ENCODE measurements at regions not wholly inside any gene's neighbourhood (a gene's known extent, or its start where the extent isn't known, plus 50 kb on each side); places are given as distances from the start of the nearest gene placed in this dataset.

GRCh38 chr10:131731780-131732630 lies 168.8 kb upstream of the PPP2R2D start:
- Histone ChIP-seq H3K4me3 (ENCODE audit: low read depth, low read length) (no peak overlapping the region), H3K36me3 (ENCODE audit: control insufficient read depth, insufficient read depth, low read length) (no peaks in the 10 kb centered on the region), H3K9me3 (ENCODE audit: control insufficient read depth, insufficient read depth, low read length) (peaks cover 5% of the 10 kb centered on the region; the same call in 1 of the 2 replicates), H3K9ac (ENCODE audit: low read depth, low read length) (no peak overlapping the region), H3K4me1 (ENCODE audit: control insufficient read depth, insufficient read depth, low read length) (peaks cover 9% of the 10 kb centered on the region), H3K27me3 (ENCODE audit: control insufficient read depth, insufficient read depth, low read length) (peaks cover 5% of the 10 kb centered on the region; the same call in 1 of the 2 replicates), H3K27ac (ENCODE audit: low read depth, low read length) (no peak overlapping the region)

DNA sequence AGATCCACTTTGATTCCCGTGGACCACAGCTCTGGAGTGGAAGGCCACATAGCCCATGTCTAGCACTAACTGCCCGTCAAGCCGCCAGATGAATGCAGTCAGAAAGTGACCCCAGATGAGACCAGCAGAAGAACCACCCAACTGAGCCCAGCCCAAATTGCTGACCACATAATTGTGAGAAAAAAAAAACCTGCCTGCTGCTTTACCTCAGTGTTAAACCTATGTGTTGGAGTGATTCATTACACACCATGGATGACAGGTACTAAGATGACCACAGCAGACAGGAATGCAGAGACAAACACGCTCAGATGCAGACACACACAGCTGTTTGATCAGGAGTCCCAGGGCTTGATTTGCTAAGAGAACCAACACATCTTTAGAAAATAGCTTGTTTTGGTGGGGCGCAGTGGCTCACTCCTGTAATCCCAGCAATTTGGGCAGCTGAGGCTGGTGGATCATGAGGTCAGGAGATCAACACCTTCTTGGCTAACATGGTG lies 168.1 kb upstream of the PPP2R2D start:
- no peak overlapping the region for H3K9ac ChIP-seq (ENCODE audit: low read depth, low read length)
- H3K4me3 ChIP-seq (ENCODE audit: low read depth, low read length): no peak overlapping the region
- peaks cover 5% of the 10 kb centered on the region; the same call in 1 of the 2 replicates for H3K9me3 ChIP-seq (ENCODE audit: control insufficient read depth, insufficient read depth, low read length)
- H3K27ac ChIP-seq (ENCODE audit: low read depth, low read length): no peak overlapping the region
- peaks cover 9% of the 10 kb centered on the region for H3K4me1 ChIP-seq (ENCODE audit: control insufficient read depth, insufficient read depth, low read length)
- H3K27me3 ChIP-seq (ENCODE audit: control insufficient read depth, insufficient read depth, low read length): no peaks in the 10 kb centered on the region; the same call in 1 of the 2 replicates
- no peaks in the 10 kb centered on the region for H3K36me3 ChIP-seq (ENCODE audit: control insufficient read depth, insufficient read depth, low read length)

DNA sequence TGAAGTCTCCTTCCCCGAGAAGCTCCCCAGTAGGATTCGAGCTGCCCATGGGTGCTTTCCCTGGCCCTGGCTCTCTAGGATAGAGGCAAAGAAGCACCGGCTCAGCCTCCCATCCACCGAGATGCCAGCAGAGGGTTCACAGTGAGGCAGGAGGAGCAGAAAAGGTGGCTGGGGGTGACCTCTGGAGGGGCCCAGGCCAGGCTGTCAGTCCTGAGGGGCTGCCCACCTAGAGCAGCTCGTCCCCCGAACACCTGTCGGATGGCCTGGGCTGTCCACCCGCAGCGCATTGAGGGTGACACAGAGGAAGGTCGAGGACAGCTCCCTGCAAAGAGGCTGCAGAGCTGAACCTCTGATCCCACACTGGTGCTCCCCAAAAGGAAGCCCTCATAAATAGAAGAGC lies 167.2 kb upstream of the PPP2R2D start:
- Histone ChIP-seq H3K27me3 (ENCODE audit: control insufficient read depth, insufficient read depth, low read length) (no peaks in the 10 kb centered on the region), H3K4me1 (ENCODE audit: control insufficient read depth, insufficient read depth, low read length) (peaks cover 9% of the 10 kb centered on the region), H3K27ac (ENCODE audit: low read depth, low read length) (no peak overlapping the region), H3K9ac (ENCODE audit: low read depth, low read length) (no peak overlapping the region), H3K9me3 (ENCODE audit: control insufficient read depth, insufficient read depth, low read length) (peaks cover 5% of the 10 kb centered on the region; the same call in 1 of the 2 replicates), H3K36me3 (ENCODE audit: control insufficient read depth, insufficient read depth, low read length) (no peaks in the 10 kb centered on the region), H3K4me3 (ENCODE audit: low read depth, low read length) (no peak overlapping the region)

GRCh38 chr10:131735577-131735976 lies 165.2 kb upstream of the PPP2R2D start:
- H3K27me3 ChIP-seq (ENCODE audit: control insufficient read depth, insufficient read depth, low read length): no peaks in the 10 kb centered on the region
- H3K9ac ChIP-seq (ENCODE audit: low read depth, low read length): no peak overlapping the region
- peaks cover 5% of the 10 kb centered on the region; the same call in 1 of the 2 replicates for H3K9me3 ChIP-seq (ENCODE audit: control insufficient read depth, insufficient read depth, low read length)
- no peak overlapping the region for H3K4me3 ChIP-seq (ENCODE audit: low read depth, low read length)
- H3K4me1 ChIP-seq (ENCODE audit: control insufficient read depth, insufficient read depth, low read length): no peaks in the 10 kb centered on the region
- H3K27ac ChIP-seq (ENCODE audit: low read depth, low read length): no peak overlapping the region
- H3K36me3 ChIP-seq (ENCODE audit: control insufficient read depth, insufficient read depth, low read length): no peaks in the 10 kb centered on the region

DNA sequence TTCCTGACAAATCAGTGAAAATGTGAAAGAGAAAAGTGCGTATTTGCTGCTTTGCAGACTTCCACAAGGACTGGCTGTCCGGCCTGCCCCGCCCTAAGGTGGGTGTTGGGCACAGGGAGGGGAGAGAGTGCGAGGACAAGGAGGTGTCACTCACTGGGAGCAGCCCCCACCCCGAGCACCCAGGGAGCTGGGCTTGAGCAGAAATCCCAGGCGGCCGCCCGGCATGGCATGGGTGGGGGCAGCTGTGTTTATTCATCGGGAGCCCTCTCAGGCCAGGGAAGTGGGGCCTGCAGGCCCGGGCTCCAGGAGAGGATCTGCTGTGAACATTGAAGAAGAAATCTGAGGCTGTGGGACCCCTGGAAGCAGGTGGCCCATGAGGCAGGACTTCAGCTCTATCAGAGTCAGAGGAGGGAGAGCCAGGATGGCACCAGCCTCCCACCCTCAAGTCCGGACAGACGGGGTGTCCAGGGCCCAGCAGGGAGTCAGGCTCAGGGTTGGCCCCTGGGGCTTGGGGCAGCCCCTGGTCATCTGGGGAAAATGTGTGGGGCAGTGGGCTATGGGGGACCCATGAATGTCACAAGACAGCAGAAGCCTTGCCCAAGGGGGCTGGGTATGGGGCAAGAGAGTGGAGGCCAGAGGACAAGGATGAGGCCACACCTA lies 164.4 kb upstream of the PPP2R2D start:
- no peak overlapping the region for H3K27ac ChIP-seq (ENCODE audit: low read depth, low read length)
- no peaks in the 10 kb centered on the region for H3K4me1 ChIP-seq (ENCODE audit: control insufficient read depth, insufficient read depth, low read length)
- peaks cover 5% of the 10 kb centered on the region; the same call in 1 of the 2 replicates for H3K9me3 ChIP-seq (ENCODE audit: control insufficient read depth, insufficient read depth, low read length)

GRCh38 chr10:131737543-131738395 lies 163.0 kb upstream of the PPP2R2D start:
- H3K27me3 ChIP-seq (ENCODE audit: control insufficient read depth, insufficient read depth, low read length): no peaks in the 10 kb centered on the region
- H3K4me1 ChIP-seq (ENCODE audit: control insufficient read depth, insufficient read depth, low read length): no peaks in the 10 kb centered on the region
- H3K9ac ChIP-seq (ENCODE audit: low read depth, low read length): no peak overlapping the region
- no peak overlapping the region for H3K4me3 ChIP-seq (ENCODE audit: low read depth, low read length)
- no peaks in the 10 kb centered on the region for H3K36me3 ChIP-seq (ENCODE audit: control insufficient read depth, insufficient read depth, low read length)
- no peak overlapping the region for H3K27ac ChIP-seq (ENCODE audit: low read depth, low read length)
- no peaks in the 10 kb centered on the region for H3K9me3 ChIP-seq (ENCODE audit: control insufficient read depth, insufficient read depth, low read length)

More for the DNA sequence above, 164.4 kb upstream of the PPP2R2D start:
- Histone ChIP-seq H3K36me3 (ENCODE audit: control insufficient read depth, insufficient read depth, low read length) (no peaks in the 10 kb centered on the region), H3K27me3 (ENCODE audit: control insufficient read depth, insufficient read depth, low read length) (no peaks in the 10 kb centered on the region), H3K9ac (ENCODE audit: low read depth, low read length) (no peak overlapping the region), H3K4me3 (ENCODE audit: low read depth, low read length) (no peak overlapping the region)

- no peaks in the 10 kb centered on the region for H3K9me3 ChIP-seq (ENCODE audit: control insufficient read depth, insufficient read depth, low read length)
- H3K27ac ChIP-seq (ENCODE audit: low read depth, low read length): no peak overlapping the region
- no peaks in the 10 kb centered on the region for H3K27me3 ChIP-seq (ENCODE audit: control insufficient read depth, insufficient read depth, low read length)
- no peaks in the 10 kb centered on the region for H3K36me3 ChIP-seq (ENCODE audit: control insufficient read depth, insufficient read depth, low read length)
- H3K9ac ChIP-seq (ENCODE audit: low read depth, low read length): no peak overlapping the region
- H3K4me3 ChIP-seq (ENCODE audit: low read depth, low read length): no peak overlapping the region
- peaks cover 3% of the 10 kb centered on the region for H3K4me1 ChIP-seq (ENCODE audit: control insufficient read depth, insufficient read depth, low read length)
Observed at GRCh38 chr10:131738396-131738735, 162.4 kb upstream of the PPP2R2D start.

DNA sequence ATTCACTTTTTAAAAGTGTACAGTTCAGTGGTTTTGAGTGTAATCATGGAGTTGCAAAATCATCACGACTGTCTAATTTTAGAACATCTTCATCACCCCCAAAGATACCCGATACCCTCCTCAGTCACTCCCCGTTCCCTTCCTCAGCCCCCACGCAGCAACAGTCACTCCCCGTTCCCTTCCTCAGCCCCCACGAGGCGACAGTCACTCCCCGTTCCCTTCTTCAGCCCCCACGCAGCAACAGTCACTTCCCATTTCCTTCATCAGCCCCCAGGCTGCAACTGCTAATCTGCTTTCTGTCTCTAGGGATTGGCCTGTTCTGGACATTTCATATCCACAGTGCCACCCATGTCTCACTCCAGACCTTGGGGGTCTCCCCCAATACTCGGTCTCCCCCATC lies 161.6 kb upstream of the PPP2R2D start:
- Histone ChIP-seq H3K27me3 (ENCODE audit: control insufficient read depth, insufficient read depth, low read length) (no peaks in the 10 kb centered on the region), H3K27ac (ENCODE audit: low read depth, low read length) (no peak overlapping the region), H3K36me3 (ENCODE audit: control insufficient read depth, insufficient read depth, low read length) (no peaks in the 10 kb centered on the region), H3K9ac (ENCODE audit: low read depth, low read length) (no peak overlapping the region), H3K9me3 (ENCODE audit: control insufficient read depth, insufficient read depth, low read length) (no peaks in the 10 kb centered on the region), H3K4me3 (ENCODE audit: low read depth, low read length) (no peak overlapping the region), H3K4me1 (ENCODE audit: control insufficient read depth, insufficient read depth, low read length) (peaks cover 9% of the 10 kb centered on the region)

GRCh38 chr10:131742500-131742951 lies 158.3 kb upstream of the PPP2R2D start:
- Histone ChIP-seq H3K4me3 (ENCODE audit: low read depth, low read length) (no peak overlapping the region), H3K27me3 (ENCODE audit: control insufficient read depth, insufficient read depth, low read length) (no peaks in the 10 kb centered on the region), H3K27ac (ENCODE audit: low read depth, low read length) (no peak overlapping the region), H3K9me3 (ENCODE audit: control insufficient read depth, insufficient read depth, low read length) (no peaks in the 10 kb centered on the region), H3K4me1 (ENCODE audit: control insufficient read depth, insufficient read depth, low read length) (peaks cover 9% of the 10 kb centered on the region), H3K36me3 (ENCODE audit: control insufficient read depth, insufficient read depth, low read length) (no peaks in the 10 kb centered on the region), H3K9ac (ENCODE audit: low read depth, low read length) (no peak overlapping the region)

DNA sequence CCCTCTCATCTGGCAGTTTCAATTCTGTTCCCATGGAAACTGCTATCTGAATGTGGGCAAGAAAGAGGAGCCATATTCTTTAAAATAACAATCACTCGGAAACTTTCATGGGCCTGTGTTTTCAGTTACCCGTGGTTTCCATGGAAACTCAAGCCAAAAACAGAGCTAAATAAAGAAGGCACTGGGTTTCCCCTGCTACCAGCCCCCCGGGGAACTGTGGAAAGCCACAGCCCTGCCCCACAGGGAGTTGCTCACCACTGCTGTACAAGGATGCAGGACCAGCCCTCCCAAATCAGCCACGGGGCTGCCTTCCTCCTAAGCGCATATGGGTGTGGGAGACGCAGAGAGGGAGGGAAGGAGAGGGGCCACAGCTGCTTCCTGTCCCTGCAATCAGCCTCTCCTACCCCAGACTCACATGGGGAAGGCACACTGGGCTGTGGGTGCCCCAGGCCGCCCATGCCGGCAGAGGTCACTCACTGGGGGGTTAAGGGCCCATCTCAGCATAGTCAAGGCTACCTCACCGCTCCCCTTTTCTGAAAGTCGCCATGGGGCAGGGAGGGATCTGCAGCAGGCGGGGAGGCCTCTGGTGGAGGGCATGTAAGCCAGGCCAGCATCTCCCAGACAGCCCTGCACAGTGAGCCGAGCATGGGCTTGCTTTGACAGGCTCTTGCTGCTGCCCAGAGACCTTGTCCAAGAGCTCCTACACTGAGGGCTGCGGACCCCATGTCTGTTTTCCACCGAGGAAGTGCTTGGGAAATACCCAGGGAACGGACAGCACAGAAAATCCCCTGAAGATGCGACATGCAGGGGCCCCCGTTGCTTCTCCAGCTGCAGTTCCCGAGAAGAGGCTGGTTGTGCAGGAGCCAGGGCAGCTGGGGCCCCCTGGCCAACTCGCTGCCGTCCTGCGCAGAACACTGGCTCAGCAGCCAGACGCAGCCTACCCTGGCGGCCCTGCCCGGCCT lies 157.3 kb upstream of the PPP2R2D start:
- no peaks in the 10 kb centered on the region for H3K27me3 ChIP-seq (ENCODE audit: control insufficient read depth, insufficient read depth, low read length)
- no peak overlapping the region for H3K27ac ChIP-seq (ENCODE audit: low read depth, low read length)
- H3K4me3 ChIP-seq (ENCODE audit: low read depth, low read length): no peak overlapping the region
- H3K9ac ChIP-seq (ENCODE audit: low read depth, low read length): no peak overlapping the region
- no peaks in the 10 kb centered on the region for H3K36me3 ChIP-seq (ENCODE audit: control insufficient read depth, insufficient read depth, low read length)
- H3K4me1 ChIP-seq (ENCODE audit: control insufficient read depth, insufficient read depth, low read length): peaks cover 9% of the 10 kb centered on the region
- no peaks in the 10 kb centered on the region for H3K9me3 ChIP-seq (ENCODE audit: control insufficient read depth, insufficient read depth, low read length)
